Neuronal stem cell (in vitro differentiated cells): ENCODE measurements at regions not wholly inside any gene's neighbourhood (a gene's known extent, or its start where the extent isn't known, plus 50 kb on each side); places are given as distances from the start of the nearest gene placed in this dataset.

Source experiments
- DNase-seq: peaks from one replicate; pipeline ENCODE4 v3.0.0-alpha.2; 2013; ENCODE audit warnings: low spot score
- H2AFZ ChIP-seq: one replicate; pipeline ENCODE4 v1.6.1; 2013; ENCODE audit warnings: mild to moderate bottlenecking, low read length, inconsistent platforms
- H2AK5ac ChIP-seq: 2 replicates; pipeline ENCODE4 v1.6.1; 2013; ENCODE audit warnings: low read depth, mild to moderate bottlenecking, inconsistent platforms, low read length, moderate library complexity, mixed read lengths
- H2BK120ac ChIP-seq: 2 replicates; pipeline ENCODE4 v1.6.1; 2013; ENCODE audit warnings: low read depth, mild to moderate bottlenecking, inconsistent platforms, low read length, moderate library complexity, mixed read lengths
- H2BK12ac ChIP-seq: one replicate; pipeline ENCODE4 v1.6.1; 2013; ENCODE audit warnings: low read length, inconsistent platforms
- H2BK15ac ChIP-seq: 2 replicates; pipeline ENCODE4 v1.6.1; 2013; ENCODE audit warnings: mild to moderate bottlenecking, low read length, inconsistent platforms, mixed read lengths
- H2BK5ac ChIP-seq: one replicate; pipeline ENCODE4 v1.6.1; 2013; ENCODE audit warnings: inconsistent platforms, mild to moderate bottlenecking, low read length, moderate library complexity
- H3K14ac ChIP-seq: one replicate; pipeline ENCODE4 v1.6.1; 2013; ENCODE audit warnings: low read length, inconsistent platforms
- H3K18ac ChIP-seq: 2 replicates; pipeline ENCODE4 v1.6.1; 2013; ENCODE audit warnings: low read length, inconsistent platforms
- H3K23ac ChIP-seq: 2 replicates; pipeline ENCODE4 v1.6.1; 2013; ENCODE audit warnings: low read depth, mild to moderate bottlenecking, mixed read lengths, low read length, inconsistent platforms; ENCODE audit not compliant: poor library complexity
- H3K27ac ChIP-seq: replicated peaks from 3 replicates; pipeline ENCODE4 v1.5.1; 2013; ENCODE audit warnings: low read length, inconsistent platforms
- H3K27me3 ChIP-seq, 3 experiments: 2 replicates each; pipeline ENCODE4 v1.6.1; 2013; ENCODE audit warnings: low read length in 3 of 3, mild to moderate bottlenecking in 2 of 3, inconsistent platforms in 1 of 3, low read depth in 1 of 3, mixed read lengths in 1 of 3, moderate library complexity in 1 of 3; ENCODE audit not compliant: control insufficient read depth in 3 of 3, insufficient read depth in 3 of 3
- H3K36me3 ChIP-seq, 2 donors: replicated peaks in 1 of 2; 2 replicates each; pipeline ENCODE4 v1.6.1; 2013; ENCODE audit warnings: low read length in 2 of 2; ENCODE audit not compliant: control insufficient read depth in 2 of 2, insufficient read depth in 2 of 2
- H3K4ac ChIP-seq: 2 replicates; pipeline ENCODE4 v1.6.1; 2013; ENCODE audit warnings: inconsistent platforms, mild to moderate bottlenecking, low read length, moderate library complexity
- H3K4me1 ChIP-seq, 2 donors: 1 replicate in 1 of 2; 2 replicates in 1 of 2; pipeline ENCODE4 v1.6.1; 2013; ENCODE audit warnings: low read length in 2 of 2, low read depth in 1 of 2; ENCODE audit not compliant: control insufficient read depth in 2 of 2, insufficient read depth in 1 of 2
- H3K4me2 ChIP-seq: one replicate; pipeline ENCODE4 v1.6.1; 2013; ENCODE audit warnings: mild to moderate bottlenecking, low read length, inconsistent platforms; ENCODE audit not compliant: insufficient read depth, poor library complexity, severe bottlenecking
- H3K4me3 ChIP-seq, 2 donors: 2 replicates each; pipeline ENCODE4 v1.5.1; 2013; ENCODE audit warnings: low read length in 2 of 2, mild to moderate bottlenecking in 2 of 2, inconsistent platforms in 1 of 2, moderate library complexity in 1 of 2
- H3K79me1 ChIP-seq: one replicate; pipeline ENCODE4 v1.6.1; 2013; ENCODE audit warnings: low read depth, mild to moderate bottlenecking, inconsistent platforms, low read length, moderate library complexity
- H3K9ac ChIP-seq: one replicate; pipeline ENCODE4 v1.6.1; 2013; ENCODE audit warnings: mild to moderate bottlenecking, low read depth, low read length, inconsistent platforms; ENCODE audit not compliant: poor library complexity
- H3K9me3 ChIP-seq, 2 donors: replicated peaks in 1 of 2; 2 replicates each; pipeline versions ENCODE3 to v1.6.1; 2013; ENCODE audit warnings: low read length in 2 of 2, mild to moderate bottlenecking in 2 of 2, inconsistent platforms in 1 of 2, low read depth in 1 of 2, mixed read lengths in 1 of 2, moderate library complexity in 1 of 2; ENCODE audit not compliant: control insufficient read depth in 2 of 2, insufficient read depth in 1 of 2
- H4K8ac ChIP-seq: one replicate; pipeline ENCODE4 v1.6.1; 2013; ENCODE audit warnings: low read depth, mild to moderate bottlenecking, inconsistent platforms, low read length, moderate library complexity
- H4K91ac ChIP-seq: one replicate; pipeline ENCODE4 v1.6.1; 2013; ENCODE audit warnings: low read length, low read depth, mild to moderate bottlenecking, inconsistent platforms; ENCODE audit not compliant: poor library complexity
- WGBS, 2 donors: extraction: QIAGEN DNeasy Blood & Tissue Kit; methylation state at CpG; one replicate each; pipeline ENCODE4 v1.1.7; 2013; ENCODE audit warnings: missing lambda C conversion rate in 2 of 2, mixed read lengths in 1 of 2; ENCODE audit not compliant: insufficient read length in 2 of 2, insufficient replicate concordance in 1 of 2; ENCODE audit errors: extremely low coverage in 2 of 2; 5-methylcytosine and 5-hydroxymethylcytosine counted together

DNA sequence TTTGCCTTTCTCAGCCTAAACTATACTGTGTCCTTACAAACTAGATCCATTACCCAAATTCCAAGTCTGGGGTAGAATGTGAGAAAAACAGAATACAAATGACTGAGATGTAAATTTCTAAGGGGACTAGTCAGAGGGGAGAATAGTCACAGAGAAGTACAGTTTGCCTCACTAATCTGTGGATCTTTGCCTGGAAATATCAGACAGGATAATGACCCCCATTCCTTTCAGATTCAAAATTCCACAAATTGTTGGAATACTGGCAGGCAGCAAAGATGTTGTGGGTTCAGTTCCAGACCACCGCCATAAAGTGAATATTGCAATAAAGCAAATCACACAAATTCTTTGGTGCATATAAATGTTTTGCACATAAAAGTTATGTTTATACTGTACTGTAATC, 762.8 kb upstream of the NR2F2 start:
- DNase-seq: no peak
- no CpG with 5 or more reads among the region's 1 CpG for WGBS, 2 donors
- no peaks in the 10 kb centered on the region for H3K36me3 ChIP-seq

DNA sequence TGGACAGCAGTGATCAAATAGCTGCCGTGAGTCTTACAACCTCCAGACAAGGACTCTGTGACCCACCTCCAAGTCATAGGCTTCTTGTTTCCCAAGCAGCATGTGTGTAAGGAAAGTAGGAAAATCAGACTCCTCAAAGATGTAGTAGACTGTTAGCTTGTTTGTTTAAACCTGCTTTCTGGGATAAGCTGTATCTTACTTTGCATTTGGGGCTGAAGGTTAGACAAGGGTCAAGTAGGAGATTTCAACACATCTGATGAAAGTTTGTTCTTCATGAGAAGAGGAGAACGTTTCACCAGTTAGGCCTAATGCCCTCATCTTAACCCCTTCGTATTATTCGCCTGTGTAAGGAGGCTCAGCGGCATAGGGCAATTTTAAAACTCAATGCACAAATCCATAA, 756.4 kb upstream of the NR2F2 start:
- no peak overlapping the region for H3K14ac ChIP-seq
- H3K9ac ChIP-seq: no peak overlapping the region
- H3K79me1 ChIP-seq: no peaks in the 10 kb centered on the region
- peak overlapping the region; percentile 6 for H2AFZ ChIP-seq
- no CpG with 5 or more reads among the region's 5 CpGs for WGBS, 2 donors
- H2BK12ac ChIP-seq: no peak overlapping the region
- H3K18ac ChIP-seq: no peak overlapping the region
- no peak overlapping the region for H4K91ac ChIP-seq
- no peak overlapping the region for H3K4me2 ChIP-seq
- H3K36me3 ChIP-seq: no peaks in the 10 kb centered on the region
- no peak overlapping the region for H2AK5ac ChIP-seq
- H3K4ac ChIP-seq: no peak overlapping the region
- H3K27ac ChIP-seq: no peak overlapping the region
- H3K4me1 ChIP-seq: no peaks in the 10 kb centered on the region
- H3K27me3 ChIP-seq: no peaks in the 10 kb centered on the region
- no peak overlapping the region for H2BK5ac ChIP-seq
- no peak for DNase-seq
- no peak overlapping the region for H3K23ac ChIP-seq
- no peak overlapping the region for H2BK15ac ChIP-seq
- no peak overlapping the region for H4K8ac ChIP-seq
- H3K4me3 ChIP-seq: no peak overlapping the region
- no peak overlapping the region for H2BK120ac ChIP-seq
- peaks cover 2 to 15% of the 10 kb centered on the region in 2 donors for H3K9me3 ChIP-seq

More for the DNA sequence above, 762.8 kb upstream of the NR2F2 start:
- H3K27ac ChIP-seq: no peak overlapping the region
- no peak overlapping the region for H3K4me2 ChIP-seq
- H2AFZ ChIP-seq: no peak overlapping the region
- no peak overlapping the region for H4K91ac ChIP-seq
- no peak overlapping the region for H3K14ac ChIP-seq
- H2BK15ac ChIP-seq: no peak overlapping the region
- no peak overlapping the region for H2BK12ac ChIP-seq
- no peaks in the 10 kb centered on the region for H3K27me3 ChIP-seq
- H3K9me3 ChIP-seq: peaks cover 2 to 13% of the 10 kb centered on the region in 2 donors
- no peak overlapping the region for H3K9ac ChIP-seq
- H4K8ac ChIP-seq: no peak overlapping the region
- no peak overlapping the region for H3K4me3 ChIP-seq
- no peak overlapping the region for H3K18ac ChIP-seq
- no peak overlapping the region for H3K23ac ChIP-seq
- H3K4me1 ChIP-seq: no peaks in the 10 kb centered on the region
- no peak overlapping the region for H2AK5ac ChIP-seq
- H3K79me1 ChIP-seq: no peaks in the 10 kb centered on the region
- no peak overlapping the region for H2BK5ac ChIP-seq
- H2BK120ac ChIP-seq: no peak overlapping the region
- H3K4ac ChIP-seq: no peak overlapping the region

DNA sequence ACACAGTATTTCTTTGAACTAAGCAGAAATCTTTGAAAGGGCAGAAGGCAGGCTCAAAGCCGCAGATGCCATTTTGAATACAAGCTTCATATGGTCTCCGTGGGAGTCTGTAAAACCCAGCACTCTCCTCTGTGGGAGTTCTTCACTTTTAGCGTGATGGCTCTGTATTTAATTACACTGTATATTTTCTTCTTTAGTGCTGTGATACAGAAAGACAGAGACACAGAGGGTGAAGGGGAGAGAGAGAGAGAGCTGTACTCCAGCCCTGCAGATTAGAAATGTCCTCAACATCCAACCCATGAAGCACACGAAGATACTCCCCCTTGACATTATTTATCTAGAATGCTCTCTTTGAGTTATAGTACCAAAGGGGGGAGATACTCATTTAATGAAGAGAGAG, 752.6 kb upstream of the NR2F2 start:
- Histone ChIP-seq H4K8ac (no peak overlapping the region), H3K9ac (no peak overlapping the region), H3K4me2 (no peak overlapping the region), H2BK15ac (no peak overlapping the region), H2AK5ac (no peak overlapping the region), H2BK120ac (no peak overlapping the region), H3K9me3 (no peaks in the 10 kb centered on the region), H3K4me1 (no peaks in the 10 kb centered on the region), H2AFZ (peak overlapping the region; percentile 90), H3K36me3 (no peaks in the 10 kb centered on the region), H3K14ac (no peak overlapping the region), H3K4me3 (no peak overlapping the region), H3K18ac (no peak overlapping the region), H3K4ac (no peak overlapping the region), H4K91ac (no peak overlapping the region), H2BK5ac (no peak overlapping the region), H3K27me3 (no peaks in the 10 kb centered on the region), H3K23ac (no peak overlapping the region), H3K27ac (no peak overlapping the region), H2BK12ac (no peak overlapping the region), H3K79me1 (no peaks in the 10 kb centered on the region)
- WGBS, 2 donors: no CpG with 5 or more reads among the region's 4 CpGs
- DNase-seq: no peak

DNA sequence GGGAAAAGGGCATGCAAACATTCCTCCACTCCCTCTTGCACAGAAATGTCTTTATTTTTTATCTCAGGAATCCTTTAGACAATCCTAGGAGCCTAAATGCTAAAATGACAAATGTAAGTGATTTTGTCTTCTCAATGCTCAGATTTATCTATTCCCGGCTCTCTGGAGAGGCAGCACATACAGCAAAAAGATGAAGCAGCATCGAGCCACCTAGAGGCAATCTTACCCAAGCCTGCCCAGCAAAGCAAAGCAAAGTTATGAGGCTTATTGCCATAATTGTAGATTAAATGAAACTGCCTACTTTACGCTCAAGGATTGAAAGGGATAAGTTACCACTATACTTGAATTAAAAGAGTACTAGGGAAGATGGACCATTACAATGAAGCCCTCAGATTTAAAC, 750.4 kb upstream of the NR2F2 start:
- Histone ChIP-seq H3K4me3 (no peak overlapping the region), H3K36me3 (no peaks in the 10 kb centered on the region), H4K91ac (no peak overlapping the region), H3K14ac (no peak overlapping the region), H4K8ac (no peak overlapping the region), H3K79me1 (no peaks in the 10 kb centered on the region), H2BK15ac (no peak overlapping the region), H3K9ac (no peak overlapping the region), H3K23ac (no peak overlapping the region), H3K4ac (no peak overlapping the region), H3K9me3 (no peaks in the 10 kb centered on the region), H3K4me2 (no peak overlapping the region), H3K27me3 (no peaks in the 10 kb centered on the region), H2BK5ac (no peak overlapping the region), H3K4me1 (no peaks in the 10 kb centered on the region), H2AK5ac (no peak overlapping the region), H3K27ac (no peak overlapping the region), H3K18ac (no peak overlapping the region), H2BK12ac (no peak overlapping the region), H2BK120ac (no peak overlapping the region), H2AFZ (peak overlapping the region; percentile 46)
- WGBS, 2 donors: no CpG with 5 or more reads among the region's 3 CpGs
- DNase-seq: no peak
